ENCODE measurements at regions not wholly inside any gene's neighbourhood (a gene's known extent, or its start where the extent isn't known, plus 50 kb on each side); places are given as distances from the start of the nearest gene placed in this dataset.
"Not testable (repeated sequence)": the region's sequence is repeated elsewhere in the genome, so short reads cannot be mapped to it uniquely, and the experiment has no call there.

DNA sequence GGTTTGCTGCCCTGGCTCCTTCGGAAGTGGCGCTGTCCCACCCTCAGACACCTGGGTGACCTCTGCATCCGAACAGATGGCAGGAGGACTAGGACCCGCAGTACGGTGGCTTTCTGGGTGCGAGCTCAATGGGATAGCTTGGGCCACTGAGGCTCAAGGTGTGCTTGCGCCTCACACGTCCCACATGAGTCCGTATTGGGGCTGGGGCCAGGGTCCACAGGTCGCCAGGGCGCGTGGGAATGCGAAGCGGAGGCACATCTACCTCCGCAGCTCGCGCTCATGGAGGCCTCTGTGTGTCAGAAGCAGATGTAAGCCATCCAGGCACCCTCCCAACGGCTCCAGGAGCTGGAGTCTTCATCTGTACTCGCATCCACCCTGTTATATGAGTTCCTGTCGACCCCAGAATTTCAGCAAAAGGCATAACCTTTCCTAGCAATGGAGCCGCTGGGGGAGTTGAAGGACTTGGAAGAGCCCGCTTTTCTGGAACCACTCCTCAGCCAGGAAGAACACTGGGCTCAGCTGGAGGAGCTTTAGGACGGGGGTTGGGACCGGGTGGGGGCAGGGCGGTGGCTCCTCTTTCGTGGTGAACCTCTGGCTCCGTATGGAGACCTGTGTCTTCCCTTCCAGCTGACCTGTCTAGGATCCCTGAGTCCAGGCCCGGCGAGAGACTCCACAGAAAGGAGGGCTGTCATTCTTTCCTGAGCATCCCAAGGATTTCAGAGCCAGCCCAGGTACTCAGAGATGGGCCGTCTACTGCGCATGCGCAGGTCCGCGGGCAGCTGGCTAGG is 1932.8 kb upstream of the DEFB115 start:
- H3K27me3 ChIP-seq; H3K27ac ChIP-seq; intact Hi-C loops (cut with DNase I); H3K9me3 ChIP-seq; H3K4me1 ChIP-seq; DNase-seq (ENCODE audit: low spot score in 2 of 2); H3K36me3 ChIP-seq; H3K4me3 ChIP-seq: not testable (repeated sequence)

GRCh38 chr20:29325304-29325640 is 1932.2 kb upstream of the DEFB115 start:
- Histone ChIP-seq H3K27ac (no peak overlapping the region), H3K27me3 (no peaks in the 10 kb centered on the region), H3K36me3 (no peaks in the 10 kb centered on the region), H3K4me3 (no peak overlapping the region), H3K4me1 (no peaks in the 10 kb centered on the region), H3K9me3 (peaks cover 0 to under 1% of the 10 kb centered on the region in 2 donors)
- DNase-seq (ENCODE audit: low spot score in 2 of 2), result no peak
- intact Hi-C loops (cut with DNase I), result no loop called here
- no peak for TF ChIP-seq CTCF (IDR thresholded peaks at IDR 0.05)

DNA sequence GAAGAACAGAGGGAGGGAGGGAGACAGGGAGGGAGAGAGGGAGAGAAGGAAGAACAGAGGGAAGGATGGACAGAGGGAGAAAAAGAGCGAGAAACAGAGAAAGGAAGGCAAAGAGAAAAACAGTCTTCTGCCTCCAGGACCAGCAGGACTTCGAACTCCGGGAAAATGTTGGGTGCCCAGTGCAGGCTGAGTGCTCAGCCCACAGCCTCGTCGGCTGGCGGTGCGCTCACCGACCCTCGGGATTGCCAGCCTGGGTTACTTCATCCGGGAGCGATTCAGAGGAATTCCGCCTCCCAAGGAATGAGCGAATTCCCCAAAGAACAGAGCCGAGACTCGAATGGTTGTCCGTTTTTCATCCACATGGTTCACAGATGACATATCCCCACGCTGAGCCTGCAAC is 1931.7 kb upstream of the DEFB115 start:
- DNase-seq (ENCODE audit: low spot score in 2 of 2); H3K9me3 ChIP-seq; H3K27me3 ChIP-seq; H3K27ac ChIP-seq; intact Hi-C loops (cut with DNase I); H3K4me1 ChIP-seq; H3K36me3 ChIP-seq; H3K4me3 ChIP-seq: not testable (repeated sequence)

DNA sequence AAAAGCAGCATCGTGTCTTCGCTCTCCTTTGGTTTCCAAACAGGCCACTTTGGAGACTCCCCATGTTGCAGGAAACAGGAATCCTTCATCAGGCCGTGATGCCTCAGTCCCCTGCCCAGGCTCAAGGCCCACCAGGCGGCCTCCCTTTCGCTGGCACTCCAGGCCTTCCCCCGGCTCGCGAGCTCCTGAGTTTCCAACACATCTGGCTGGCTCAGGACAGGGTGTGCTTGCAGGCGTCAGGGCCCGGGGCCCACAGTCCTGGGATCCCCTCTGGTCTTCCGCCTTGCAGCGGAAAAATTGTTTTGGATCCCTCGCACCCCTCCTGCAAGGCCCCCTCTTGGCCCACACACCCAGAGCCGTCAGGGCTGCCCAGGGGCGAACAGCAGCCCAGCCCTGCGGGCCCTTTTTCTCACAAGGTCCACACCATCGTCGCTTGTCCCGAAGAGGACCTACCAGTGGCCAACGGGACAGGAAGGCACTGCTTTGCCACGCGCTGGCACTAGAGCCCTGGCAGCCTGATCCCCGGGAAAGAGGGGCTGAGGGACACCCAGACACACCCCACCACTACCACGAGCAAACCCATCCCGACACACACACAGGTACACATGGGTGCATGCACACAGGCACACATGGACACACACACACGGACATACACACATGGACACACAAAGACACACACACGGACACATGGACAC is 1930.9 kb upstream of the DEFB115 start:
- no peak overlapping the region for H3K27ac ChIP-seq
- intact Hi-C loops (cut with DNase I), result no loop called here
- peaks cover 0 to 8% of the 10 kb centered on the region in 2 donors for H3K9me3 ChIP-seq
- no peak for DNase-seq (ENCODE audit: low spot score in 2 of 2)
- no peak overlapping the region for H3K4me3 ChIP-seq
- no peaks in the 10 kb centered on the region for H3K36me3 ChIP-seq
- TF ChIP-seq CTCF (IDR thresholded peaks at IDR 0.05), result no peak
- no peaks in the 10 kb centered on the region for H3K4me1 ChIP-seq
- no peaks in the 10 kb centered on the region for H3K27me3 ChIP-seq

GRCh38 chr20:29327600-29328420 is 1929.7 kb upstream of the DEFB115 start:
- H3K36me3 ChIP-seq; H3K4me3 ChIP-seq; H3K4me1 ChIP-seq; DNase-seq (ENCODE audit: low spot score in 2 of 2); intact Hi-C loops (cut with DNase I); H3K9me3 ChIP-seq; H3K27ac ChIP-seq; H3K27me3 ChIP-seq: not testable (repeated sequence)
- peak in 1 of 3 experiments; percentile 17 for TF ChIP-seq CTCF (IDR thresholded peaks at IDR 0.05)

GRCh38 chr20:29330429-29331115 is 1926.9 kb upstream of the DEFB115 start:
- H3K27me3 ChIP-seq; H3K4me3 ChIP-seq; DNase-seq (ENCODE audit: low spot score in 2 of 2); intact Hi-C loops (cut with DNase I); H3K36me3 ChIP-seq; H3K4me1 ChIP-seq; H3K27ac ChIP-seq: not testable (repeated sequence)
- peaks cover 0 to 13% of the 10 kb centered on the region in 2 donors for H3K9me3 ChIP-seq

Measured in ascending aorta (tissue), 2 donors.